ENCODE measurements at regions not wholly inside any gene's neighbourhood (a gene's known extent, or its start where the extent isn't known, plus 50 kb on each side); places are given as distances from the start of the nearest gene placed in this dataset.

DNA sequence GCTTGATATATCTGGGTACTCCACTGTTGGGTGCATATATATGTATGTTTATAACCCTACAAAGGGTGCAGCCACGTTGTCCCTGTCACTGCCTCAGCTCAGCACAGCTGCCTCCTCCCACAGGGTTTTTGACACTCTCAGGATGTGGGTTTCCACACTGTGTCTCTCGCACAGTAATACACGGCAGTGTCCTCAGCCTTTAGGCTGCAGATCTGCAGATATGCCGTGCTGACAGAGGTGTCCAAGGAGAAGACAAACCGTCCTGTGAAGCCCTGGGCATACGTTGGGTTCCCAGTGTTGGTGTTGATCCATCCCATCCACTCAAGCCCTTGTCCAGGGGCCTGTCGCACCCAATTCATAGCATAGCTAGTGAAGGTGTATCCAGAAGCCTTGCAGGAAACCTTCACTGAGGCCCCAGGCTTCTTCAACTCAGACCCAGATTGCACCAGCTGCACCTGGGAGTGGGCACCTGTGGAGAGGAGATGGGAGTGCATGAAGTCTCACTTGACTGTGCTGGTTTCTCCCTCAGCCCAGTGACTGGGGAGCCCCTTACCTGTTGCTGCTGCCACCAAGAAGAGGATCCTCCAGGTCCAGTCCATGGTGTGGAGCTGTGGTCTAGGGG lies 498.7 kb downstream of the TMEM121 start:
- TF ChIP-seq POLR2AphosphoS5 (IDR thresholded peaks at IDR 0.05) (no peak), POLR2A (IDR thresholded peaks at IDR 0.05) (no peak)
- TF ChIP-seq, protein P1, sequence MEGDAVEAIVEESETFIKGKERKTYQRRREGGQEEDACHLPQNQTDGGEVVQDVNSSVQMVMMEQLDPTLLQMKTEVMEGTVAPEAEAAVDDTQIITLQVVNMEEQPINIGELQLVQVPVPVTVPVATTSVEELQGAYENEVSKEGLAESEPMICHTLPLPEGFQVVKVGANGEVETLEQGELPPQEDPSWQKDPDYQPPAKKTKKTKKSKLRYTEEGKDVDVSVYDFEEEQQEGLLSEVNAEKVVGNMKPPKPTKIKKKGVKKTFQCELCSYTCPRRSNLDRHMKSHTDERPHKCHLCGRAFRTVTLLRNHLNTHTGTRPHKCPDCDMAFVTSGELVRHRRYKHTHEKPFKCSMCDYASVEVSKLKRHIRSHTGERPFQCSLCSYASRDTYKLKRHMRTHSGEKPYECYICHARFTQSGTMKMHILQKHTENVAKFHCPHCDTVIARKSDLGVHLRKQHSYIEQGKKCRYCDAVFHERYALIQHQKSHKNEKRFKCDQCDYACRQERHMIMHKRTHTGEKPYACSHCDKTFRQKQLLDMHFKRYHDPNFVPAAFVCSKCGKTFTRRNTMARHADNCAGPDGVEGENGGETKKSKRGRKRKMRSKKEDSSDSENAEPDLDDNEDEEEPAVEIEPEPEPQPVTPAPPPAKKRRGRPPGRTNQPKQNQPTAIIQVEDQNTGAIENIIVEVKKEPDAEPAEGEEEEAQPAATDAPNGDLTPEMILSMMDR (IDR thresholded peaks at IDR 0.05) = no peak

Measured in stomach (tissue), 4 donors.